Epithelial cell of proximal tubule (primary cell): ENCODE measurements at regions not wholly inside any gene's neighbourhood (a gene's known extent, or its start where the extent isn't known, plus 50 kb on each side); places are given as distances from the start of the nearest gene placed in this dataset.

ENCODE experiments used
- DNase-seq: peaks from one replicate; pipeline ENCODE4 v3.0.0-alpha.2; 2011; ENCODE audit warnings: low read depth
- H3K4me3 ChIP-seq: 2 replicates; pipeline ENCODE4 v1.5.1; 2011; ENCODE audit warnings: low read depth, mild to moderate bottlenecking, low read length
- CTCF ChIP-seq: conservative IDR thresholded peaks from 2 replicates; pipeline ENCODE4 v1.5.1; 2012; ENCODE audit warnings: low read depth, mild to moderate bottlenecking, low read length

DNA sequence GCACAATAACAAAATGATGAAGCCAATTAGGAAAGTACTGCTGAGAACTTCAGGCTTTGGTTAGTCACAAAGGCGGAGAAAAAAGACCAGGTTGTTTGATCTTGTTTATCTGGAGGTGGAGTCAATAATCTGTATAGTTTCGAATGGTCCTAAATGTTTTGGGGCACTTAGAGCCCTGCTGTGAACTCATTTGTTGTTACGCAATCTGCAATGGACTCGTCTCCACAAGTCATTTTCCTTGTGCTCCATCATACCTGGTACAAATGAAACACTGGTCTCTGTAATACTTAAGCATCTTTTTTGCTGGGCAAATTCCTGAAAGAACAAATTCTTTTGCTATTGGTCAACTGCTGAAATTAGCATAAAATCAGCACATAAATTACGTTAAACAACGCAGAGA is 430.5 kb downstream of the GATA3 start:
- TF ChIP-seq CTCF = no peak
- no peak overlapping the region for H3K4me3 ChIP-seq
- DNase-seq = no peak

- no peak overlapping the region for H3K4me3 ChIP-seq
- TF ChIP-seq CTCF = no peak
- DNase-seq = no peak
Measured at GRCh38 chr10:8487346-8487745, 432.9 kb downstream of the GATA3 start.

DNA sequence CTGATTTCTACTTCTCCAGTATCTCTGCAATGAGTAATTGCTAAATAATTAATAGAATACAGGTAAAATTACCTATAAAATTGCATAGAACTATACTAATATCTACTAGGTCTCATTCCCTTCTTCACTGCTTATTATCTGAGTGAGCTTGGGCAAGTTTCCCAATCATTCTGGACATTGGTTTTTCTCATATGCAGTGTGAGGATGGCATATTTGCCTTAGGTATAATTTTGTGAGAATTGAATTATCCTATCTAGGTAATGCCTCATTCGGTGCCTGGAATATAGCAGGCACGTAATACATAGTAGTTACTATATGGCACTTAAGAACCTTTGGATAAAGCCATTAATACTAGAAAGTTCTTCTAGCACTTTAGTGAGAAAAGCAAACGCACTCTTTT is 434.7 kb downstream of the GATA3 start:
- DNase-seq = no peak
- TF ChIP-seq CTCF = no peak
- no peak overlapping the region for H3K4me3 ChIP-seq

- no peak for DNase-seq
- TF ChIP-seq CTCF = no peak
- H3K4me3 ChIP-seq = no peak overlapping the region
Measured at GRCh38 chr10:8489823-8490222, 435.3 kb downstream of the GATA3 start.

GRCh38 chr10:8498290-8498689 is 443.8 kb downstream of the GATA3 start:
- no peak for DNase-seq
- no peak overlapping the region for H3K4me3 ChIP-seq
- no peak for TF ChIP-seq CTCF

DNA sequence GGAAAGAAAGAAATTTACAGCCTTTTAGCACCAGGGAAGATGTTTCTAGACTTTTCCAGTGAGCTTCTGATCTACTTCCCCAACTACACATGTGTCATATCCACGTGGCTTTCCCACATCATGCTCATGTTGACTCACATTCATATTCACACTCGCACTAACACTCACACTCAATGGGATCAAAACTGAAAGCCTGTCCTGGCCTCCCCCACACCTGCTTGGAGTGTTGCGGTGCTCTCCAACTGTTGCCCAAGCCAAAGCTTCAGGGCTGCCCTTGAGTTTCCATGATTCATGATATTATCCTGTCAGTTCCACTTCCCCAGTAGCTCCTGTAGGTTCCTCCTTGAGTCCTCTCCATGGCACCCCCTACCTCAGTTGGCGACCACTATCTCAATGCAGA is 444.4 kb downstream of the GATA3 start:
- TF ChIP-seq CTCF = no peak
- H3K4me3 ChIP-seq = no peak overlapping the region
- no peak for DNase-seq

GRCh38 chr10:8499312-8499711 is 444.8 kb downstream of the GATA3 start:
- DNase-seq = no peak
- H3K4me3 ChIP-seq = no peak overlapping the region
- TF ChIP-seq CTCF = no peak
